ENCODE measurements at regions not wholly inside any gene's neighbourhood (a gene's known extent, or its start where the extent isn't known, plus 50 kb on each side); places are given as distances from the start of the nearest gene placed in this dataset.

GRCh38 chr4:158007566-158007965, 165.3 kb downstream of the GASK1B start:
- Histone ChIP-seq H3K27ac (no peak overlapping the region), H3K36me3 (no peaks in the 10 kb centered on the region), H3K4me1 (peaks cover 10% of the 10 kb centered on the region), H3K9me3 (no peaks in the 10 kb centered on the region), H3K27me3 (ENCODE audit: low read depth) (no peaks in the 10 kb centered on the region), H3K4me3 (no peak overlapping the region)
- intact Hi-C loops (cut with DNase I): no loop called here
- TF ChIP-seq CTCF (IDR thresholded peaks at IDR 0.05): no peak
- ATAC-seq: no peak
- DNase-seq: no peak

- Histone ChIP-seq H3K9me3 (no peaks in the 10 kb centered on the region), H3K4me1 (peaks cover 10% of the 10 kb centered on the region), H3K36me3 (no peaks in the 10 kb centered on the region), H3K4me3 (no peak overlapping the region), H3K27ac (no peak overlapping the region), H3K27me3 (ENCODE audit: low read depth) (no peaks in the 10 kb centered on the region)
- TF ChIP-seq CTCF (IDR thresholded peaks at IDR 0.05): no peak
- intact Hi-C loops (cut with DNase I): no loop called here
- ATAC-seq (peak; percentile 42 to 62), DNase-seq (no peak)
Measured at GRCh38 chr4:158006990-158007389, 165.8 kb downstream of the GASK1B start.

- no peak for DNase-seq
- no peaks in the 10 kb centered on the region for H3K27me3 ChIP-seq (ENCODE audit: low read depth)
- TF ChIP-seq CTCF (IDR thresholded peaks at IDR 0.05): no peak
- peaks cover 10% of the 10 kb centered on the region for H3K4me1 ChIP-seq
- intact Hi-C loops (cut with DNase I): no loop called here
- ATAC-seq: no peak
- H3K9me3 ChIP-seq: no peaks in the 10 kb centered on the region
- no peak overlapping the region for H3K4me3 ChIP-seq
- H3K27ac ChIP-seq: no peak overlapping the region
- no peaks in the 10 kb centered on the region for H3K36me3 ChIP-seq
Measured at GRCh38 chr4:158005021-158005420, 167.8 kb downstream of the GASK1B start.

GRCh38 chr4:158004101-158004500, 168.7 kb downstream of the GASK1B start:
- no peak for TF ChIP-seq CTCF (IDR thresholded peaks at IDR 0.05)
- no peak for DNase-seq
- Histone ChIP-seq H3K4me1 (peaks cover 10% of the 10 kb centered on the region), H3K27ac (no peak overlapping the region), H3K36me3 (no peaks in the 10 kb centered on the region), H3K27me3 (ENCODE audit: low read depth) (no peaks in the 10 kb centered on the region), H3K9me3 (no peaks in the 10 kb centered on the region), H3K4me3 (no peak overlapping the region)
- intact Hi-C loops (cut with DNase I): no loop called here
- ATAC-seq: no peak

- intact Hi-C loops (cut with DNase I): no loop called here
- no peak for ATAC-seq
- no peak for TF ChIP-seq CTCF (IDR thresholded peaks at IDR 0.05)
Measured at GRCh38 chr4:158003212-158003611, 169.6 kb downstream of the GASK1B start.

GRCh38 chr4:158002173-158002572, 170.7 kb downstream of the GASK1B start:
- Histone ChIP-seq H3K27ac (no peak overlapping the region), H3K9me3 (no peaks in the 10 kb centered on the region), H3K4me3 (no peak overlapping the region), H3K4me1 (peaks cover 2% of the 10 kb centered on the region), H3K36me3 (no peaks in the 10 kb centered on the region), H3K27me3 (ENCODE audit: low read depth) (no peaks in the 10 kb centered on the region)
- ATAC-seq (no peak), DNase-seq (no peak)
- intact Hi-C loops (cut with DNase I): no loop called here
- TF ChIP-seq CTCF (IDR thresholded peaks at IDR 0.05): no peak

More at GRCh38 chr4:158003212-158003611, 169.6 kb downstream of the GASK1B start:
- no peaks in the 10 kb centered on the region for H3K36me3 ChIP-seq
- no peak for DNase-seq
- no peak overlapping the region for H3K27ac ChIP-seq
- no peaks in the 10 kb centered on the region for H3K27me3 ChIP-seq (ENCODE audit: low read depth)
- H3K9me3 ChIP-seq: no peaks in the 10 kb centered on the region
- no peak overlapping the region for H3K4me3 ChIP-seq
- H3K4me1 ChIP-seq: peaks cover 10% of the 10 kb centered on the region
